ENCODE measurements at regions not wholly inside any gene's neighbourhood (a gene's known extent, or its start where the extent isn't known, plus 50 kb on each side); places are given as distances from the start of the nearest gene placed in this dataset.

- BruUV-seq (replicated peaks): no TSS peak
- Mint-ChIP-seq H3K9me3 (ENCODE audit: low read depth, unreplicated experiment) (peaks cover 6% of the 10 kb centered on the region), H3K27me3 (ENCODE audit: unreplicated experiment) (no peaks in the 10 kb centered on the region), H3K27ac (ENCODE audit: unreplicated experiment) (no peak overlapping the region), H3K4me3 (ENCODE audit: low read depth, unreplicated experiment) (no peak overlapping the region), H3K4me1 (ENCODE audit: low read depth, unreplicated experiment) (no peaks in the 10 kb centered on the region), H3K36me3 (ENCODE audit: insufficient read depth, unreplicated experiment) (no peaks in the 10 kb centered on the region)
- DNase-seq: no peak
- intact Hi-C loops (cut with micrococcal nuclease; ENCODE audit: unreplicated experiment): no loop called here
- CTCF ChIA-PET: interaction anchor here (0.6 kb wide), 1 partner anchor 20 kb away, joined by 4 read pairs; no protein-coding TSS in a partner anchor
- no peak for TF ChIP-seq CTCF (IDR thresholded peaks at IDR 0.05; ENCODE audit: unreplicated experiment)
Observed at GRCh38 chr6:133726188-133726587, 162.7 kb upstream of the TCF21 start.

GRCh38 chr6:133730881-133731280, 158.0 kb upstream of the TCF21 start:
- H3K9me3 Mint-ChIP-seq (ENCODE audit: low read depth, unreplicated experiment): peaks cover 4% of the 10 kb centered on the region
- no peaks in the 10 kb centered on the region for H3K27me3 Mint-ChIP-seq (ENCODE audit: unreplicated experiment)
- CTCF ChIA-PET: no interaction called here
- H3K27ac Mint-ChIP-seq (ENCODE audit: unreplicated experiment): no peak overlapping the region
- intact Hi-C loops (cut with micrococcal nuclease; ENCODE audit: unreplicated experiment): no loop called here
- H3K4me3 Mint-ChIP-seq (ENCODE audit: low read depth, unreplicated experiment): no peak overlapping the region
- no peaks in the 10 kb centered on the region for H3K4me1 Mint-ChIP-seq (ENCODE audit: low read depth, unreplicated experiment)
- no TSS peak for BruUV-seq (replicated peaks)
- DNase-seq: no peak
- H3K36me3 Mint-ChIP-seq (ENCODE audit: insufficient read depth, unreplicated experiment): no peaks in the 10 kb centered on the region
- no peak for TF ChIP-seq CTCF (IDR thresholded peaks at IDR 0.05; ENCODE audit: unreplicated experiment)

- peaks cover 30% of the 10 kb centered on the region for H3K4me1 Mint-ChIP-seq (ENCODE audit: low read depth, unreplicated experiment)
- no peaks in the 10 kb centered on the region for H3K36me3 Mint-ChIP-seq (ENCODE audit: insufficient read depth, unreplicated experiment)
- no peak overlapping the region for H3K4me3 Mint-ChIP-seq (ENCODE audit: low read depth, unreplicated experiment)
- TF ChIP-seq CTCF (IDR thresholded peaks at IDR 0.05; ENCODE audit: unreplicated experiment): no peak
- H3K27me3 Mint-ChIP-seq (ENCODE audit: unreplicated experiment): no peaks in the 10 kb centered on the region
- no peaks in the 10 kb centered on the region for H3K9me3 Mint-ChIP-seq (ENCODE audit: low read depth, unreplicated experiment)
- no TSS peak for BruUV-seq (replicated peaks)
- DNase-seq: no peak
- intact Hi-C loops (cut with micrococcal nuclease; ENCODE audit: unreplicated experiment): no loop called here
- CTCF ChIA-PET: no interaction called here
- no peak overlapping the region for H3K27ac Mint-ChIP-seq (ENCODE audit: unreplicated experiment)
Observed at GRCh38 chr6:133740218-133740617, 148.7 kb upstream of the TCF21 start.

- no peak for TF ChIP-seq CTCF (IDR thresholded peaks at IDR 0.05; ENCODE audit: unreplicated experiment)
- no peak for DNase-seq
- H3K36me3 Mint-ChIP-seq (ENCODE audit: insufficient read depth, unreplicated experiment): peaks cover 6% of the 10 kb centered on the region
- no TSS peak for BruUV-seq (replicated peaks)
- CTCF ChIA-PET: no interaction called here
- H3K4me1 Mint-ChIP-seq (ENCODE audit: low read depth, unreplicated experiment): peaks cover 36% of the 10 kb centered on the region
- no peak overlapping the region for H3K4me3 Mint-ChIP-seq (ENCODE audit: low read depth, unreplicated experiment)
- H3K27ac Mint-ChIP-seq (ENCODE audit: unreplicated experiment): no peak overlapping the region
- H3K9me3 Mint-ChIP-seq (ENCODE audit: low read depth, unreplicated experiment): no peaks in the 10 kb centered on the region
- intact Hi-C loops (cut with micrococcal nuclease; ENCODE audit: unreplicated experiment): no loop called here
- H3K27me3 Mint-ChIP-seq (ENCODE audit: unreplicated experiment): no peaks in the 10 kb centered on the region
Observed at GRCh38 chr6:133740816-133741215, 148.1 kb upstream of the TCF21 start.

Data from Calu3 (cell line).